ENCODE measurements at regions not wholly inside any gene's neighbourhood (a gene's known extent, or its start where the extent isn't known, plus 50 kb on each side); places are given as distances from the start of the nearest gene placed in this dataset.
A peak's percentile ranks its signal among the peaks of the same experiment; 100 is the strongest.

GRCh38 chr5:35356725-35357124 lies 126.4 kb upstream of the PRLR start:
- no peak overlapping the region for H3K4me3 ChIP-seq (ENCODE audit: control insufficient read depth, low read depth, low read length)
- no peak for TF ChIP-seq CTCF (IDR thresholded peaks at IDR 0.05; ENCODE audit: control insufficient read depth, insufficient read depth, low read depth, low read length, missing control alignments)
- no peak for DNase-seq (ENCODE audit: low read depth)

GRCh38 chr5:35354751-35355150 lies 124.5 kb upstream of the PRLR start:
- no peak overlapping the region for H3K4me3 ChIP-seq (ENCODE audit: control insufficient read depth, low read depth, low read length)
- no peak for TF ChIP-seq CTCF (IDR thresholded peaks at IDR 0.05; ENCODE audit: control insufficient read depth, insufficient read depth, low read depth, low read length, missing control alignments)
- no peak for DNase-seq (ENCODE audit: low read depth)

- H3K4me3 ChIP-seq (ENCODE audit: control insufficient read depth, low read depth, low read length), result no peak overlapping the region
- peak; percentile 27 for TF ChIP-seq CTCF (IDR thresholded peaks at IDR 0.05; ENCODE audit: control insufficient read depth, insufficient read depth, low read depth, low read length, missing control alignments)
- DNase-seq (ENCODE audit: low read depth), result no peak
Observed at GRCh38 chr5:35345222-35345621, 114.9 kb upstream of the PRLR start.

DNA sequence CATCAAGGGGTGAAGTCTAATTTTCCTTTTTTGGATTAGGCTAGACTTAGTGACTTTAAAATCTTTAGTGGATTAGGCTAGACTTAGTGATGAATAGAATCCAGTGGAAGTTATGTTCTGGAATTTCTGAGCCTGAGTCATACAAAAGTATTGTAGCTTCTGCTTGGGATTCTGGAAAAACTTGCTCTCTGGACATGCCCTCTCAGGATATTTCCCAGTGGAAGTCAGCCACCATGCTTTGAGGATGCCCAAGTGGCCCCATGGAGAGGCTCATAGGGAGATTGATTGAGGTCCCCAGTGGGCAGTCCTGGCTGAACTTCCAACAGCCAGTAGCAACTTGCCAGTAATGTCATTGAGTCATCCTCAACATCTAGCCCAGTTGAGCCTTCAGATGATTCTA lies 112.4 kb upstream of the PRLR start:
- no peak for TF ChIP-seq CTCF (IDR thresholded peaks at IDR 0.05; ENCODE audit: control insufficient read depth, insufficient read depth, low read depth, low read length, missing control alignments)
- DNase-seq (ENCODE audit: low read depth), result no peak

DNA sequence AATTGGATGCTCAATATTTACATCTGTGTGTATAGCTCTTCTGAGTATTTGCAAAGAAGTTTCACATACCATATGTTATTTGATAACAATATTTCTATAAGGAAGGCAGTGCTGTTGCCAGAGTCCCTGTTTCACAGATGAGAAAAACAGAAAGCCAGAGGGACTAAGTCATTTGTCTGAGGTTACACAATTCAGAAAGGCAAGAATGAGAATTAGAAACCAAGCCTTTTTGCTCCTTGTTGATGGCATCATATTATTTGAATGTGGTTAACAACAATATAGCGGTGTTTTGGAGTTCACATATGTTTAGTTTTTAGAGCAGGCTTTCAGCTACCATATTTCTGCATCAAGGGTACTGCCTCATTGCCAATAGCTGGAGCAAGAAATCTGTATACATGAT lies 110.9 kb upstream of the PRLR start:
- DNase-seq (ENCODE audit: low read depth), result no peak
- TF ChIP-seq CTCF (IDR thresholded peaks at IDR 0.05; ENCODE audit: control insufficient read depth, insufficient read depth, low read depth, low read length, missing control alignments), result no peak
- no peak overlapping the region for H3K4me3 ChIP-seq (ENCODE audit: control insufficient read depth, low read depth, low read length)

More for the DNA sequence above, 112.4 kb upstream of the PRLR start:
- H3K4me3 ChIP-seq (ENCODE audit: control insufficient read depth, low read depth, low read length), result no peak overlapping the region

DNA sequence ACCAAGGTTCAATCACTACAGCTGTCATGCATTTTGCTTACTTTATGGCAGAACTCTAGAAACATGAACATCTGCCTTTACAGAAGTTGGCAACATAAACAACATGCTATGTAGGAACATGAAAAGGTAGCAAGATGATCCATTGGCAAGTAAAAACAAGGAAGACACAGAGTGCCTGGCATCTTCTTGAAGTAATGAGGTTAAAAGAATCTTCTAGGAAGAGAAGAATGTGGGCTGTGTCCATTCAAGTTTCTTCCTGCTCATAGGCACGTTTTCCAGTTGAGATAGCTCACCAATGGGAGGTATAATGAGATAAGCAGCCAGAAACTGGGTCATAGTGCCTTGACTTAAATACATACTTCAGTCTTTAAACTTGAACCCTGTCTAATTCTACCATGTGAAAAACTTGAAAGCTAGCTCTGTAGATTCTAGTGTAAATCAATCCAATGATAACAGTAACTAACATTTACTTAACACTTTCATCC lies 109.4 kb upstream of the PRLR start:
- H3K4me3 ChIP-seq (ENCODE audit: control insufficient read depth, low read depth, low read length), result no peak overlapping the region
- no peak for DNase-seq (ENCODE audit: low read depth)
- TF ChIP-seq CTCF (IDR thresholded peaks at IDR 0.05; ENCODE audit: control insufficient read depth, insufficient read depth, low read depth, low read length, missing control alignments), result no peak

- no peak for TF ChIP-seq CTCF (IDR thresholded peaks at IDR 0.05; ENCODE audit: control insufficient read depth, insufficient read depth, low read depth, low read length, missing control alignments)
- H3K4me3 ChIP-seq (ENCODE audit: control insufficient read depth, low read depth, low read length), result no peak overlapping the region
- DNase-seq (ENCODE audit: low read depth), result no peak
Observed at GRCh38 chr5:35339006-35339405, 108.7 kb upstream of the PRLR start.
